ENCODE measurements at regions not wholly inside any gene's neighbourhood (a gene's known extent, or its start where the extent isn't known, plus 50 kb on each side); places are given as distances from the start of the nearest gene placed in this dataset.

DNA sequence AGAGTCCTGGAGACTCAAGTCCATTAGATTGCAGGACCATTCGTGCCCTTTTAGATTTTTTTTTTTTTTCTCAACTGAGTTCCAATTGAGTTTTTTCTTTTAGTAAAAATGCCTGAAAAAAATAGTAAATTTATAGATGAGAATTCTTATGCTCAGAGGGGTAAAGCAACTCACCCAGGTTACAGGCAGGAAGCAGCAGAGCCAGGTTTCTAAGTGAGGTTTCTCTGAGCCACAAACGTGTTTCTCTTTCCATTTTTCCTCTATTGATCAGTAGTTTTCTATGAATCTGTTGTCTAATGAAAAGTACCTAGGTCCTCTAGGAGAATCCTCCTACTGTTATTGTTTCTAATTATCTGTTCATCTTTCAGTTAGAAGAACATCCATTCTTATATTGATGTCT is 66.4 kb upstream of the C12orf71 start:
- H3K36me3 ChIP-seq = no peaks in the 10 kb centered on the region
- no peak overlapping the region for H3K4me3 ChIP-seq
- H3K9me3 ChIP-seq = no peaks in the 10 kb centered on the region
- 65% methylated on average over 2 of the region's 2 CpGs for WGBS
- H3K4me1 ChIP-seq = no peaks in the 10 kb centered on the region
- H3K27me3 ChIP-seq = no peaks in the 10 kb centered on the region
- TF ChIP-seq, protein P1, sequence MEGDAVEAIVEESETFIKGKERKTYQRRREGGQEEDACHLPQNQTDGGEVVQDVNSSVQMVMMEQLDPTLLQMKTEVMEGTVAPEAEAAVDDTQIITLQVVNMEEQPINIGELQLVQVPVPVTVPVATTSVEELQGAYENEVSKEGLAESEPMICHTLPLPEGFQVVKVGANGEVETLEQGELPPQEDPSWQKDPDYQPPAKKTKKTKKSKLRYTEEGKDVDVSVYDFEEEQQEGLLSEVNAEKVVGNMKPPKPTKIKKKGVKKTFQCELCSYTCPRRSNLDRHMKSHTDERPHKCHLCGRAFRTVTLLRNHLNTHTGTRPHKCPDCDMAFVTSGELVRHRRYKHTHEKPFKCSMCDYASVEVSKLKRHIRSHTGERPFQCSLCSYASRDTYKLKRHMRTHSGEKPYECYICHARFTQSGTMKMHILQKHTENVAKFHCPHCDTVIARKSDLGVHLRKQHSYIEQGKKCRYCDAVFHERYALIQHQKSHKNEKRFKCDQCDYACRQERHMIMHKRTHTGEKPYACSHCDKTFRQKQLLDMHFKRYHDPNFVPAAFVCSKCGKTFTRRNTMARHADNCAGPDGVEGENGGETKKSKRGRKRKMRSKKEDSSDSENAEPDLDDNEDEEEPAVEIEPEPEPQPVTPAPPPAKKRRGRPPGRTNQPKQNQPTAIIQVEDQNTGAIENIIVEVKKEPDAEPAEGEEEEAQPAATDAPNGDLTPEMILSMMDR (IDR thresholded peaks at IDR 0.05) = no peak
- no peak for TF ChIP-seq POLR2A (IDR thresholded peaks at IDR 0.05)
- no peak for TF ChIP-seq EP300 (IDR thresholded peaks at IDR 0.05)
- TF ChIP-seq POLR2AphosphoS5 (IDR thresholded peaks at IDR 0.05) = no peak
- DNase-seq (ENCODE audit: low spot score in 2 of 2) = no peak
- no peak overlapping the region for H3K27ac ChIP-seq

DNA sequence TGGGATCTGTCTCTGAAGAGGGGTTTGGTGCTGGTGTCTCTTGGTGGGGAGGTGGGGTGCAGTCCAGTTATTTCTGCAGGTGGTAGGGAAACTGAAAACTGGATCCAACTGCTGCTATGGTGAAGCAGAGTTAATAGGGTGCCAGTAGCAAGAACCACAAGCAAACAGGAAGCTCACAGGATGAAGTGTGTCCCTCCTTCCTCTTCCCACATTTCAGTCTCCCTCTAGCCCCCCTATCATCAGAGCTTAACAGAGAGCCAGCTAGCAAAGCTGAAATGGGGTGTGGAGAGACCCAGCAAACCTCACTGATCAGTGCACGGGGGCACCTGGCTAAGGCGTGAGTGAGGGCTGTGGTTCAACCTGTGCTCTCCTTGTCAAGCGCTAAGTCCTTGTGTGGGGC is 69.1 kb upstream of the C12orf71 start:
- Histone ChIP-seq H3K9me3 (no peaks in the 10 kb centered on the region), H3K4me3 (no peak overlapping the region), H3K27me3 (no peaks in the 10 kb centered on the region), H3K36me3 (no peaks in the 10 kb centered on the region), H3K27ac (no peak overlapping the region), H3K4me1 (no peaks in the 10 kb centered on the region)
- TF ChIP-seq, protein P1 (IDR thresholded peaks at IDR 0.05) = no peak
- TF ChIP-seq POLR2AphosphoS5 (IDR thresholded peaks at IDR 0.05) (no peak), EP300 (IDR thresholded peaks at IDR 0.05) (no peak), POLR2A (IDR thresholded peaks at IDR 0.05) (no peak)
- no peak for DNase-seq (ENCODE audit: low spot score in 2 of 2)
- WGBS = 87% methylated on average over 3 of the region's 3 CpGs

- Histone ChIP-seq H3K4me1 (no peaks in the 10 kb centered on the region), H3K27ac (no peak overlapping the region), H3K9me3 (no peaks in the 10 kb centered on the region), H3K36me3 (no peaks in the 10 kb centered on the region), H3K4me3 (no peak overlapping the region), H3K27me3 (no peaks in the 10 kb centered on the region)
- DNase-seq (ENCODE audit: low spot score in 2 of 2) = no peak
- WGBS = 70% methylated on average over 6 of the region's 6 CpGs
- TF ChIP-seq POLR2A (IDR thresholded peaks at IDR 0.05) (no peak), POLR2AphosphoS5 (IDR thresholded peaks at IDR 0.05) (no peak), EP300 (IDR thresholded peaks at IDR 0.05) (no peak)
- TF ChIP-seq, protein P1 (IDR thresholded peaks at IDR 0.05) = no peak
These were observed 75.9 kb upstream of the C12orf71 start for GRCh38 chr12:27158297-27158696.

- Histone ChIP-seq H3K9me3 (no peaks in the 10 kb centered on the region), H3K4me3 (no peak overlapping the region), H3K36me3 (no peaks in the 10 kb centered on the region), H3K27me3 (no peaks in the 10 kb centered on the region), H3K4me1 (no peaks in the 10 kb centered on the region), H3K27ac (no peak overlapping the region)
- TF ChIP-seq POLR2AphosphoS5 (IDR thresholded peaks at IDR 0.05) (no peak), POLR2A (IDR thresholded peaks at IDR 0.05) (no peak), EP300 (IDR thresholded peaks at IDR 0.05) (no peak)
- DNase-seq (ENCODE audit: low spot score in 2 of 2) = no peak
- WGBS = 87% methylated on average over 8 of the region's 8 CpGs
These were observed 79.3 kb upstream of the C12orf71 start for GRCh38 chr12:27161458-27162228.

- TF ChIP-seq EP300 (IDR thresholded peaks at IDR 0.05) = no peak
- TF ChIP-seq POLR2A (IDR thresholded peaks at IDR 0.05) = no peak
- TF ChIP-seq, protein P1 (IDR thresholded peaks at IDR 0.05) = no peak
- no peak for TF ChIP-seq POLR2AphosphoS5 (IDR thresholded peaks at IDR 0.05)
- Histone ChIP-seq H3K4me1 (no peaks in the 10 kb centered on the region), H3K9me3 (no peaks in the 10 kb centered on the region), H3K27me3 (no peaks in the 10 kb centered on the region), H3K36me3 (no peaks in the 10 kb centered on the region), H3K27ac (no peak overlapping the region), H3K4me3 (no peak overlapping the region)
- no peak for DNase-seq (ENCODE audit: low spot score in 2 of 2)
These were observed 79.8 kb upstream of the C12orf71 start for GRCh38 chr12:27162229-27162537.

Measured in suprapubic skin (tissue), 4 donors.